KMS-11 (cell line): ENCODE measurements at regions not wholly inside any gene's neighbourhood (a gene's known extent, or its start where the extent isn't known, plus 50 kb on each side); places are given as distances from the start of the nearest gene placed in this dataset.

ENCODE experiments used
- H2AFZ ChIP-seq: fragments of 200-600 bp; sonication (generic); 2 replicates; pipeline ENCODE4 v1.6.1; 2016; ENCODE audit warnings: antibody characterized with exemption, mixed run types, low read depth
- H3K27ac ChIP-seq: fragments of 200-600 bp; sonication (generic); 2 replicates; pipeline ENCODE4 v1.6.1; 2016; ENCODE audit warnings: mild to moderate bottlenecking, mixed run types
- H3K27me3 ChIP-seq: fragments of 200-600 bp; sonication (generic); 2 replicates; pipeline ENCODE4 v1.6.1; 2017; ENCODE audit warnings: mild to moderate bottlenecking, low read depth, mixed run types, moderate library complexity; ENCODE audit not compliant: insufficient read depth
- H3K36me3 ChIP-seq: fragments of 200-600 bp; sonication (generic); 2 replicates; pipeline ENCODE4 v1.6.1; 2017; ENCODE audit warnings: mild to moderate bottlenecking, mixed run types; ENCODE audit not compliant: insufficient read depth
- H3K4me1 ChIP-seq: fragments of 200-600 bp; sonication (generic); 2 replicates; pipeline ENCODE4 v1.6.1; 2016; ENCODE audit warnings: mild to moderate bottlenecking, low read depth, mixed run types; ENCODE audit not compliant: poor library complexity, severe bottlenecking
- H3K4me2 ChIP-seq: fragments of 200-600 bp; sonication (generic); 2 replicates; pipeline ENCODE4 v1.7.0; 2016; ENCODE audit warnings: mild to moderate bottlenecking, mixed run types
- H3K4me3 ChIP-seq: fragments of 200-600 bp; sonication (generic); IDR thresholded peaks from 2 replicates; pipeline ENCODE4 v1.6.1; 2017; ENCODE audit warnings: low read depth, low read length, mixed read lengths; ENCODE audit not compliant: insufficient read depth
- H3K79me2 ChIP-seq: fragments of 200-600 bp; sonication (generic); 2 replicates; pipeline ENCODE4 v1.6.1; 2016; ENCODE audit warnings: low read depth, mixed run types; ENCODE audit not compliant: insufficient read depth
- H3K9ac ChIP-seq: fragments of 200-600 bp; sonication (generic); 2 replicates; pipeline ENCODE4 v1.6.1; 2016; ENCODE audit warnings: mild to moderate bottlenecking, mixed run types
- H4K20me1 ChIP-seq: fragments of 200-600 bp; sonication (generic); 2 replicates; pipeline ENCODE4 v1.6.1; 2016; ENCODE audit warnings: mild to moderate bottlenecking, mixed run types; ENCODE audit not compliant: insufficient read depth
- CTCF ChIP-seq: fragments of 200-600 bp; sonication (generic); conservative IDR thresholded peaks from 2 replicates; pipeline ENCODE4 v1.6.1; 2017; ENCODE audit warnings: low read depth, mild to moderate bottlenecking, antibody characterized with exemption, low read length, moderate library complexity, mixed read lengths

- Histone ChIP-seq H3K79me2 (no peaks in the 10 kb centered on the region), H3K4me1 (no peaks in the 10 kb centered on the region), H3K4me2 (no peak overlapping the region), H3K27ac (no peak overlapping the region), H3K27me3 (no peaks in the 10 kb centered on the region), H3K4me3 (no peak overlapping the region), H4K20me1 (no peaks in the 10 kb centered on the region), H3K9ac (no peak overlapping the region), H3K36me3 (no peaks in the 10 kb centered on the region), H2AFZ (no peak overlapping the region)
- no peak for TF ChIP-seq CTCF
Observed at GRCh38 chr6:122524056-122524455, 52.4 kb upstream of the SERINC1 start.

- peak; percentile 57; the same call in 1 of the 2 replicates for TF ChIP-seq CTCF
- Histone ChIP-seq H3K4me1 (no peaks in the 10 kb centered on the region), H3K27me3 (no peaks in the 10 kb centered on the region), H2AFZ (no peak overlapping the region), H3K27ac (no peak overlapping the region), H4K20me1 (no peaks in the 10 kb centered on the region), H3K36me3 (no peaks in the 10 kb centered on the region), H3K4me2 (no peak overlapping the region), H3K79me2 (no peaks in the 10 kb centered on the region), H3K4me3 (no peak overlapping the region), H3K9ac (no peak overlapping the region)
Observed at GRCh38 chr6:122530440-122531046, 58.9 kb upstream of the SERINC1 start.

GRCh38 chr6:122548281-122548680 lies 61.9 kb upstream of the PKIB start:
- no peak overlapping the region for H3K27ac ChIP-seq
- no peak for TF ChIP-seq CTCF
- no peaks in the 10 kb centered on the region for H3K27me3 ChIP-seq
- no peak overlapping the region for H3K4me2 ChIP-seq
- H3K4me3 ChIP-seq = no peak overlapping the region
- no peaks in the 10 kb centered on the region for H4K20me1 ChIP-seq
- no peak overlapping the region for H3K9ac ChIP-seq
- no peak overlapping the region for H2AFZ ChIP-seq
- H3K79me2 ChIP-seq = no peaks in the 10 kb centered on the region
- no peaks in the 10 kb centered on the region for H3K4me1 ChIP-seq
- H3K36me3 ChIP-seq = no peaks in the 10 kb centered on the region

- no peak for TF ChIP-seq CTCF
- Histone ChIP-seq H3K4me3 (no peak overlapping the region), H2AFZ (no peak overlapping the region), H3K9ac (no peak overlapping the region), H3K4me2 (no peak overlapping the region), H3K79me2 (no peaks in the 10 kb centered on the region), H4K20me1 (no peaks in the 10 kb centered on the region), H3K27ac (no peak overlapping the region), H3K4me1 (no peaks in the 10 kb centered on the region), H3K36me3 (no peaks in the 10 kb centered on the region), H3K27me3 (no peaks in the 10 kb centered on the region)
Observed at GRCh38 chr6:122548820-122549219, 61.4 kb upstream of the PKIB start.
